GM23338 (cell line): ENCODE measurements at regions not wholly inside any gene's neighbourhood (a gene's known extent, or its start where the extent isn't known, plus 50 kb on each side); places are given as distances from the start of the nearest gene placed in this dataset.

ENCODE experiments used
- ATAC-seq: fragments of 200-7000 bp; cut with Tn5 transposase; 3 replicates; pipeline ENCODE4 v1.9.1; 2020
- DNase-seq: peaks from one replicate; pipeline ENCODE4 v3.0.0-alpha.2; 2015; ENCODE audit warnings: low spot score
- H2AFZ ChIP-seq: fragments of 200-600 bp; sonication (generic); 2 replicates; pipeline ENCODE4 v1.8.0; 2016; ENCODE audit warnings: antibody characterized with exemption, mild to moderate bottlenecking, moderate library complexity
- H3F3A ChIP-seq: fragments of 200-600 bp; sonication (generic); replicated peaks from 2 replicates; pipeline ENCODE4 v1.8.0; 2017; ENCODE audit warnings: antibody characterized with exemption, mixed run types, low read depth
- H3K27ac ChIP-seq: fragments of 200-600 bp; sonication (generic); 2 replicates; pipeline ENCODE4 v1.6.1; 2016; ENCODE audit warnings: low read depth
- H3K27me3 ChIP-seq: fragments of 200-600 bp; sonication (generic); 2 replicates; pipeline ENCODE4 v1.8.0; 2016; ENCODE audit warnings: mild to moderate bottlenecking, mixed run types, moderate library complexity; ENCODE audit not compliant: insufficient read depth
- H3K36me3 ChIP-seq: fragments of 200-600 bp; sonication (generic); 2 replicates; pipeline ENCODE4 v1.8.0; 2016; ENCODE audit warnings: mild to moderate bottlenecking; ENCODE audit not compliant: insufficient read depth
- H3K4me1 ChIP-seq: fragments of 200-600 bp; sonication (generic); 2 replicates; pipeline ENCODE4 v1.8.0; 2016; ENCODE audit warnings: mild to moderate bottlenecking, moderate library complexity; ENCODE audit not compliant: insufficient read depth
- H3K4me2 ChIP-seq: fragments of 200-600 bp; sonication (generic); 2 replicates; pipeline ENCODE4 v1.7.1; 2017; ENCODE audit warnings: mixed run types
- H3K4me3 ChIP-seq: fragments of 200-600 bp; sonication (generic); 2 replicates; pipeline ENCODE4 v1.6.1; 2016; ENCODE audit warnings: mixed run types
- H3K79me2 ChIP-seq: fragments of 200-600 bp; sonication (generic); replicated peaks from 2 replicates; pipeline ENCODE4 v1.8.0; 2017; ENCODE audit warnings: mild to moderate bottlenecking; ENCODE audit not compliant: insufficient read depth
- H3K9me2 ChIP-seq: fragments of 200-600 bp; sonication (generic); 2 replicates; pipeline ENCODE4 v1.8.0; 2017; ENCODE audit not compliant: insufficient read depth
- H4K20me1 ChIP-seq: fragments of 200-600 bp; sonication (generic); replicated peaks from 2 replicates; pipeline ENCODE4 v1.8.0; 2017; ENCODE audit warnings: mild to moderate bottlenecking; ENCODE audit not compliant: insufficient read depth
- H3K27ac Mint-ChIP-seq: 2 replicates; pipeline ENCODE4 v1.8.0; 2020; ENCODE audit warnings: inconsistent platforms, mild to moderate bottlenecking, moderate library complexity, mixed read lengths
- H3K27me3 Mint-ChIP-seq: 3 replicates; pipeline ENCODE4 v1.8.0; 2022; ENCODE audit warnings: low read depth, mild to moderate bottlenecking, moderate library complexity, mixed read lengths, inconsistent platforms; ENCODE audit not compliant: insufficient read depth, poor library complexity
- H3K36me3 Mint-ChIP-seq: 3 replicates; pipeline ENCODE4 v1.8.0; 2021; ENCODE audit warnings: low read depth, mild to moderate bottlenecking, inconsistent platforms, moderate library complexity, mixed read lengths
- H3K4me1 Mint-ChIP-seq: 3 replicates; pipeline ENCODE4 v1.8.0; 2020; ENCODE audit warnings: mild to moderate bottlenecking, inconsistent platforms, mixed read lengths
- H3K4me3 Mint-ChIP-seq: 3 replicates; pipeline ENCODE4 v1.8.0; 2021; ENCODE audit warnings: moderate library complexity, mild to moderate bottlenecking, inconsistent platforms, mixed read lengths
- H3K9me3 Mint-ChIP-seq: 3 replicates; pipeline ENCODE4 v1.8.0; 2020; ENCODE audit warnings: moderate library complexity, mild to moderate bottlenecking, inconsistent platforms, mixed read lengths
- CREB1 ChIP-seq: fragments of 250-450 bp; sonication (Bioruptor Pico); IDR thresholded peaks from 2 replicates; pipeline ENCODE4 v1.5.0; 2020; ENCODE audit warnings: low read depth, mild to moderate bottlenecking, moderate library complexity
- EZH2 ChIP-seq: fragments of 200-600 bp; sonication (generic); IDR thresholded peaks from one replicate; pipeline ENCODE4 v1.8.0; 2017; ENCODE audit warnings: antibody characterized with exemption, mild to moderate bottlenecking, low read depth; ENCODE audit not compliant: unreplicated experiment
- EZH2phosphoT487 ChIP-seq: fragments of 200-600 bp; sonication (generic); IDR thresholded peaks from one replicate; pipeline ENCODE4 v1.8.1; 2018; ENCODE audit warnings: antibody characterized with exemption; ENCODE audit not compliant: unreplicated experiment
- JUNB ChIP-seq: IDR thresholded peaks from one replicate; pipeline ENCODE4 v1.6.1; 2016; ENCODE audit warnings: antibody characterized with exemption; ENCODE audit not compliant: unreplicated experiment
- NANOG ChIP-seq: IDR thresholded peaks from 2 replicates; pipeline ENCODE4 v1.6.1; 2016; ENCODE audit warnings: antibody characterized with exemption, borderline replicate concordance
- POLR2AphosphoS5 ChIP-seq: IDR thresholded peaks from 2 replicates; pipeline ENCODE4 v1.6.1; 2016; ENCODE audit warnings: antibody characterized with exemption, low read depth
- STAT1 ChIP-seq: IDR thresholded peaks from one replicate; pipeline ENCODE4 v1.6.1; 2016; ENCODE audit warnings: antibody characterized with exemption; ENCODE audit not compliant: unreplicated experiment
- ZNF114 ChIP-seq: fragments of 250-450 bp; sonication (Bioruptor Pico); IDR thresholded peaks from 2 replicates; pipeline ENCODE4 v1.5.0; 2020; ENCODE audit warnings: mild to moderate bottlenecking, moderate library complexity
- ZNF331 ChIP-seq: fragments of 250-450 bp; sonication (Bioruptor Pico); IDR thresholded peaks from 2 replicates; pipeline ENCODE4 v1.5.0; 2020; ENCODE audit warnings: low read depth, mild to moderate bottlenecking, moderate library complexity
- TF ChIP-seq, protein P1 (sequence below): fragments of 250-450 bp; sonication (Bioruptor Pico); IDR thresholded peaks from 2 replicates; pipeline ENCODE4 v1.5.0; 2020; ENCODE audit warnings: mild to moderate bottlenecking, moderate library complexity
- TF ChIP-seq, protein P2 (sequence below), 2 experiments: fragments of 200-600 bp in 1 of 2; sonication (generic) in 1 of 2; conservative IDR thresholded peaks; 2 replicates each; pipeline versions ENCODE4 v1.5.1 to v1.6.1; 2016 to 2017; ENCODE audit warnings: antibody characterized with exemption in 2 of 2, low read depth in 2 of 2, mild to moderate bottlenecking in 2 of 2, moderate library complexity in 1 of 2
- TF ChIP-seq, protein P3 (sequence below): IDR thresholded peaks from 2 replicates; pipeline ENCODE4 v1.6.1; 2016; ENCODE audit warnings: antibody characterized with exemption
- TF ChIP-seq, protein P4 (sequence below): IDR thresholded peaks from one replicate; pipeline ENCODE4 v1.6.1; 2018; ENCODE audit warnings: antibody characterized with exemption; ENCODE audit not compliant: unreplicated experiment

DNA sequence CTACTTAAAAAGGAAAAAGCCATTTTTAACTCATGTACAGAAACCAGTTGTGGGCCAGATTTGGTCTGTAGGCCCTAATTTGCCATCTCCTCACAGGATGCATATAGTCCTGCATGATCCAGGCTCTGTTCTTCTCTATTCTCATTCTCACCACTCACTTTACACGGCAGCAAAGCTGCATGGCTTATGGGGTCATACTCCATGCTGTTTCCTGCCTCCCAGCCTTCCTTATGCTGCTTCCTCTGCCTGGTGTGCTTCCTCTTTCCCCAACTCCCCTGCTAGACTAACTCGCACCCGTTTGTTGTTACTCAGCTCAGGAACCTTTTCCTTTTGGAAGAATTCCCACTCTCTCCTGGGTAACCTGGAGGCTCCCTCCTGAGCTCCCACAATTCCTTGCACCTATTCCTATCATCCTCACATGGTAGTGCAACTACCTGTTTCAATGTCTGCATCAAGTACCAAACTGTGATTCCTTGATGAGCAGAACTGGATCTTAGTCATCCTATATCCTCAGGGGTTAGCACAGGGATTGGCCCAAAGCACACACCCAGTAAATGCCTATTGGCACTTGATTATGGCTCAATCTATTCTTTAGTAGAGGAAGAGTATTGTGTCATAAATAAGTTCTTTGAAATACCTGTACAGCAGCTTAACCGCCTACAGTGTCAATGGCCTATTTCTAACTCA, 172.1 kb upstream of the MITF start:
- ATAC-seq (no peak), DNase-seq (no peak)
- Mint-ChIP-seq H3K36me3 (no peaks in the 10 kb centered on the region), H3K27ac (no peak overlapping the region), H3K4me3 (no peak overlapping the region), H3K4me1 (peaks cover 3% of the 10 kb centered on the region; the same call in 2 of the 3 replicates), H3K9me3 (no peaks in the 10 kb centered on the region), H3K27me3 (no peaks in the 10 kb centered on the region)
- Histone ChIP-seq H3K79me2 (no peaks in the 10 kb centered on the region), H2AFZ (peak overlapping the region; percentile 69; the same call in 1 of the 2 replicates), H3K27ac (no peak overlapping the region), H3K4me1 (no peaks in the 10 kb centered on the region), H3K4me2 (no peak overlapping the region), H3K27me3 (no peaks in the 10 kb centered on the region), H3K4me3 (no peak overlapping the region), H4K20me1 (no peaks in the 10 kb centered on the region), H3F3A (no peaks in the 10 kb centered on the region), H3K9me2 (peaks cover 8% of the 10 kb centered on the region; the same call in 1 of the 2 replicates), H3K36me3 (no peaks in the 10 kb centered on the region)
- TF ChIP-seq, protein P1, sequence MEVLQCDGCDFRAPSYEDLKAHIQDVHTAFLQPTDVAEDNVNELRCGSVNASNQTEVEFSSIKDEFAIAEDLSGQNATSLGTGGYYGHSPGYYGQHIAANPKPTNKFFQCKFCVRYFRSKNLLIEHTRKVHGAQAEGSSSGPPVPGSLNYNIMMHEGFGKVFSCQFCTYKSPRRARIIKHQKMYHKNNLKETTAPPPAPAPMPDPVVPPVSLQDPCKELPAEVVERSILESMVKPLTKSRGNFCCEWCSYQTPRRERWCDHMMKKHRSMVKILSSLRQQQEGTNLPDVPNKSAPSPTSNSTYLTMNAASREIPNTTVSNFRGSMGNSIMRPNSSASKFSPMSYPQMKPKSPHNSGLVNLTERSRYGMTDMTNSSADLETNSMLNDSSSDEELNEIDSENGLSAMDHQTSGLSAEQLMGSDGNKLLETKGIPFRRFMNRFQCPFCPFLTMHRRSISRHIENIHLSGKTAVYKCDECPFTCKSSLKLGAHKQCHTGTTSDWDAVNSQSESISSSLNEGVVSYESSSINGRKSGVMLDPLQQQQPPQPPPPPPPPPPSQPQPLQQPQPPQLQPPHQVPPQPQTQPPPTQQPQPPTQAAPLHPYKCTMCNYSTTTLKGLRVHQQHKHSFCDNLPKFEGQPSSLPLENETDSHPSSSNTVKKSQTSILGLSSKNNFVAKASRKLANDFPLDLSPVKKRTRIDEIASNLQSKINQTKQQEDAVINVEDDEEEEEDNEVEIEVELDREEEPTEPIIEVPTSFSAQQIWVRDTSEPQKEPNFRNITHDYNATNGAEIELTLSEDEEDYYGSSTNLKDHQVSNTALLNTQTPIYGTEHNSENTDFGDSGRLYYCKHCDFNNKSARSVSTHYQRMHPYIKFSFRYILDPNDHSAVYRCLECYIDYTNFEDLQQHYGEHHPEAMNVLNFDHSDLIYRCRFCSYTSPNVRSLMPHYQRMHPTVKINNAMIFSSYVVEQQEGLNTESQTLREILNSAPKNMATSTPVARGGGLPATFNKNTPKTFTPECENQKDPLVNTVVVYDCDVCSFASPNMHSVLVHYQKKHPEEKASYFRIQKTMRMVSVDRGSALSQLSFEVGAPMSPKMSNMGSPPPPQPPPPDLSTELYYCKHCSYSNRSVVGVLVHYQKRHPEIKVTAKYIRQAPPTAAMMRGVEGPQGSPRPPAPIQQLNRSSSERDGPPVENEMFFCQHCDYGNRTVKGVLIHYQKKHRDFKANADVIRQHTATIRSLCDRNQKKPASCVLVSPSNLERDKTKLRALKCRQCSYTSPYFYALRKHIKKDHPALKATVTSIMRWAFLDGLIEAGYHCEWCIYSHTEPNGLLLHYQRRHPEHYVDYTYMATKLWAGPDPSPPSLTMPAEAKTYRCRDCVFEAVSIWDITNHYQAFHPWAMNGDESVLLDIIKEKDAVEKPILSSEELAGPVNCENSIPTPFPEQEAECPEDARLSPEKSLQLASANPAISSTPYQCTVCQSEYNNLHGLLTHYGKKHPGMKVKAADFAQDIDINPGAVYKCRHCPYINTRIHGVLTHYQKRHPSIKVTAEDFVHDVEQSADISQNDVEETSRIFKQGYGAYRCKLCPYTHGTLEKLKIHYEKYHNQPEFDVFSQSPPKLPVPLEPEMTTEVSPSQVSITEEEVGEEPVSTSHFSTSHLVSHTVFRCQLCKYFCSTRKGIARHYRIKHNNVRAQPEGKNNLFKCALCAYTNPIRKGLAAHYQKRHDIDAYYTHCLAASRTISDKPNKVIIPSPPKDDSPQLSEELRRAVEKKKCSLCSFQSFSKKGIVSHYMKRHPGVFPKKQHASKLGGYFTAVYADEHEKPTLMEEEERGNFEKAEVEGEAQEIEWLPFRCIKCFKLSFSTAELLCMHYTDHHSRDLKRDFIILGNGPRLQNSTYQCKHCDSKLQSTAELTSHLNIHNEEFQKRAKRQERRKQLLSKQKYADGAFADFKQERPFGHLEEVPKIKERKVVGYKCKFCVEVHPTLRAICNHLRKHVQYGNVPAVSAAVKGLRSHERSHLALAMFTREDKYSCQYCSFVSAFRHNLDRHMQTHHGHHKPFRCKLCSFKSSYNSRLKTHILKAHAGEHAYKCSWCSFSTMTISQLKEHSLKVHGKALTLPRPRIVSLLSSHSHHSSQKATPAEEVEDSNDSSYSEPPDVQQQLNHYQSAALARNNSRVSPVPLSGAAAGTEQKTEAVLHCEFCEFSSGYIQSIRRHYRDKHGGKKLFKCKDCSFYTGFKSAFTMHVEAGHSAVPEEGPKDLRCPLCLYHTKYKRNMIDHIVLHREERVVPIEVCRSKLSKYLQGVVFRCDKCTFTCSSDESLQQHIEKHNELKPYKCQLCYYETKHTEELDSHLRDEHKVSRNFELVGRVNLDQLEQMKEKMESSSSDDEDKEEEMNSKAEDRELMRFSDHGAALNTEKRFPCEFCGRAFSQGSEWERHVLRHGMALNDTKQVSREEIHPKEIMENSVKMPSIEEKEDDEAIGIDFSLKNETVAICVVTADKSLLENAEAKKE = no peak
- TF ChIP-seq, protein P2, sequence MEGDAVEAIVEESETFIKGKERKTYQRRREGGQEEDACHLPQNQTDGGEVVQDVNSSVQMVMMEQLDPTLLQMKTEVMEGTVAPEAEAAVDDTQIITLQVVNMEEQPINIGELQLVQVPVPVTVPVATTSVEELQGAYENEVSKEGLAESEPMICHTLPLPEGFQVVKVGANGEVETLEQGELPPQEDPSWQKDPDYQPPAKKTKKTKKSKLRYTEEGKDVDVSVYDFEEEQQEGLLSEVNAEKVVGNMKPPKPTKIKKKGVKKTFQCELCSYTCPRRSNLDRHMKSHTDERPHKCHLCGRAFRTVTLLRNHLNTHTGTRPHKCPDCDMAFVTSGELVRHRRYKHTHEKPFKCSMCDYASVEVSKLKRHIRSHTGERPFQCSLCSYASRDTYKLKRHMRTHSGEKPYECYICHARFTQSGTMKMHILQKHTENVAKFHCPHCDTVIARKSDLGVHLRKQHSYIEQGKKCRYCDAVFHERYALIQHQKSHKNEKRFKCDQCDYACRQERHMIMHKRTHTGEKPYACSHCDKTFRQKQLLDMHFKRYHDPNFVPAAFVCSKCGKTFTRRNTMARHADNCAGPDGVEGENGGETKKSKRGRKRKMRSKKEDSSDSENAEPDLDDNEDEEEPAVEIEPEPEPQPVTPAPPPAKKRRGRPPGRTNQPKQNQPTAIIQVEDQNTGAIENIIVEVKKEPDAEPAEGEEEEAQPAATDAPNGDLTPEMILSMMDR (conservative IDR thresholded peaks at IDR 0.05; ENCODE audit: low read depth in 2 of 2) = no peak
- TF ChIP-seq ZNF331 (no peak), ZNF114 (no peak), EZH2phosphoT487 (no peak), STAT1 (no peak), CREB1 (CRISPR knock-in tag) (no peak), NANOG (no peak), JUNB (no peak), POLR2AphosphoS5 (no peak), EZH2 (no peak)
- TF ChIP-seq, protein P3, sequence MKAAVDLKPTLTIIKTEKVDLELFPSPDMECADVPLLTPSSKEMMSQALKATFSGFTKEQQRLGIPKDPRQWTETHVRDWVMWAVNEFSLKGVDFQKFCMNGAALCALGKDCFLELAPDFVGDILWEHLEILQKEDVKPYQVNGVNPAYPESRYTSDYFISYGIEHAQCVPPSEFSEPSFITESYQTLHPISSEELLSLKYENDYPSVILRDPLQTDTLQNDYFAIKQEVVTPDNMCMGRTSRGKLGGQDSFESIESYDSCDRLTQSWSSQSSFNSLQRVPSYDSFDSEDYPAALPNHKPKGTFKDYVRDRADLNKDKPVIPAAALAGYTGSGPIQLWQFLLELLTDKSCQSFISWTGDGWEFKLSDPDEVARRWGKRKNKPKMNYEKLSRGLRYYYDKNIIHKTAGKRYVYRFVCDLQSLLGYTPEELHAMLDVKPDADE = no peak
- TF ChIP-seq, protein P4, sequence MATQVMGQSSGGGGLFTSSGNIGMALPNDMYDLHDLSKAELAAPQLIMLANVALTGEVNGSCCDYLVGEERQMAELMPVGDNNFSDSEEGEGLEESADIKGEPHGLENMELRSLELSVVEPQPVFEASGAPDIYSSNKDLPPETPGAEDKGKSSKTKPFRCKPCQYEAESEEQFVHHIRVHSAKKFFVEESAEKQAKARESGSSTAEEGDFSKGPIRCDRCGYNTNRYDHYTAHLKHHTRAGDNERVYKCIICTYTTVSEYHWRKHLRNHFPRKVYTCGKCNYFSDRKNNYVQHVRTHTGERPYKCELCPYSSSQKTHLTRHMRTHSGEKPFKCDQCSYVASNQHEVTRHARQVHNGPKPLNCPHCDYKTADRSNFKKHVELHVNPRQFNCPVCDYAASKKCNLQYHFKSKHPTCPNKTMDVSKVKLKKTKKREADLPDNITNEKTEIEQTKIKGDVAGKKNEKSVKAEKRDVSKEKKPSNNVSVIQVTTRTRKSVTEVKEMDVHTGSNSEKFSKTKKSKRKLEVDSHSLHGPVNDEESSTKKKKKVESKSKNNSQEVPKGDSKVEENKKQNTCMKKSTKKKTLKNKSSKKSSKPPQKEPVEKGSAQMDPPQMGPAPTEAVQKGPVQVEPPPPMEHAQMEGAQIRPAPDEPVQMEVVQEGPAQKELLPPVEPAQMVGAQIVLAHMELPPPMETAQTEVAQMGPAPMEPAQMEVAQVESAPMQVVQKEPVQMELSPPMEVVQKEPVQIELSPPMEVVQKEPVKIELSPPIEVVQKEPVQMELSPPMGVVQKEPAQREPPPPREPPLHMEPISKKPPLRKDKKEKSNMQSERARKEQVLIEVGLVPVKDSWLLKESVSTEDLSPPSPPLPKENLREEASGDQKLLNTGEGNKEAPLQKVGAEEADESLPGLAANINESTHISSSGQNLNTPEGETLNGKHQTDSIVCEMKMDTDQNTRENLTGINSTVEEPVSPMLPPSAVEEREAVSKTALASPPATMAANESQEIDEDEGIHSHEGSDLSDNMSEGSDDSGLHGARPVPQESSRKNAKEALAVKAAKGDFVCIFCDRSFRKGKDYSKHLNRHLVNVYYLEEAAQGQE = no peak
